ENCODE measurements at regions not wholly inside any gene's neighbourhood (a gene's known extent, or its start where the extent isn't known, plus 50 kb on each side); places are given as distances from the start of the nearest gene placed in this dataset.
A peak's percentile ranks its signal among the peaks of the same experiment; 100 is the strongest.
"Not testable (repeated sequence)": the region's sequence is repeated elsewhere in the genome, so short reads cannot be mapped to it uniquely, and the experiment has no call there.

- DNase-seq (ENCODE audit: low read depth, low spot score), result no peak
- no peak for TF ChIP-seq CTCF (IDR thresholded peaks at IDR 0.05; ENCODE audit: low read depth, low read length)
- in situ Hi-C loops (cut with HindIII; ENCODE audit: low sequenced_read_pairs), result no loop called here
- H3K4me3 ChIP-seq (ENCODE audit: low read depth, low read length), result no peak overlapping the region
Observed at GRCh38 chr14:28987516-28987915, 220.9 kb downstream of the FOXG1 start.

DNA sequence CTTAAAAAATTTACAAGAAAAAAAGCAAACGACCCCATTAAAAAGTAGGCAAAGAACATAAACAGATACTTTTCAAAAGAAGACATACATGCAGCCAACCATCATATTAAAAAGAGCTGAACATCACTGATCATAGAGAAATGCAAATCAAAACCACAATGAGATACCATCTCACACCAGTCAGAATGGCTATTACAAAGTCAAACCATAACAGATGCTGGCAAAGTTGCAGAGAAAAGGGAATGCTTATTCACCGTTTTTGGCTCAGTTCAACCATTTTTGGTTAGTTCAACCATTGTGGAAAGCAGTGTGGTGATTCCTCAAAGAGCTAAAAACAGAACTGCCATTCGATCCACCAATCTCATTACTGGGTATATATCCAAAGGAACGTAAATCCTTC, 230.6 kb downstream of the FOXG1 start:
- in situ Hi-C loops (cut with HindIII; ENCODE audit: low sequenced_read_pairs); DNase-seq (ENCODE audit: low read depth, low spot score): not testable (repeated sequence)

DNA sequence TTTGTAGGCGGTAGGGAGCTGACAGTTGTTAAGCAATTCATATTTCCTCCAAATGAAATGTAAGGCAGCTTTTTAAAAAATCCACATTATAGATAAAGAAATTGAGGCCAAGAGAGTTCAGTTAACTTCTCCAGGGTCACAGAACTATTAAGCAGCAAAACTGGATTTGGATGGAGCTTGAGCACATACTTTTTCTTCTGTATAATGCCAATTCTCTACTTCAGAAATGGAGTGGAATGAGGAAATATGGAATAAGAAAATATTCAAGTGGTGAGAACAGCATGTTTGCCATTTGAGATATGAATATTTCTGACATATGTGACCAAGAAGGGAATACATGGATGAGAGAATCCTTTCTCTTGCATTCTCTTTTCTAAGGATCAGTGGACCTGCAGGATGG, 233.1 kb downstream of the FOXG1 start:
- no peak for TF ChIP-seq CTCF (IDR thresholded peaks at IDR 0.05; ENCODE audit: low read depth, low read length)
- no peak overlapping the region for H3K4me3 ChIP-seq (ENCODE audit: low read depth, low read length)
- no peak for DNase-seq (ENCODE audit: low read depth, low spot score)
- in situ Hi-C loops (cut with HindIII; ENCODE audit: low sequenced_read_pairs), result no loop called here

More for the DNA sequence above, 230.6 kb downstream of the FOXG1 start:
- H3K4me3 ChIP-seq (ENCODE audit: low read depth, low read length), result not testable (repeated sequence)

DNA sequence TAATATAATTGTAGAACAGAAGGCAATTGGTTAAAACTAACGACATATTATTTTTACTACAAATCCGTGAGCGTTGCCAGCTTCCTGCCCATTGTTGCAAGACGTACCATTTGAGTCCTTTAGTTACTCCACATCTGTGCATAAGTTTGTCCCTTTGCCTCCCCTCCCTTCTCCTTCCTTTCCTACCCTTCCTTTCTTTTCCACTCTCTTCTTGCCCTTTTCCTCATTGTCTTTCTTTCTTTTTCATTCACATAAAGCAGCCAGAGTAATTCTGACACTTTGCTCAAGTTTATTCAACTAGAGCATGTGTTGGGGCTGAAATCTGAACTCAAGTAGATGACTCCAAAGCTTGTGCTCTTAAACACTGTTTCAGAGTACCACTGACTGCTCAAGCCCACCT, 239.1 kb downstream of the FOXG1 start:
- H3K4me3 ChIP-seq (ENCODE audit: low read depth, low read length), result no peak overlapping the region
- no peak for DNase-seq (ENCODE audit: low read depth, low spot score)
- TF ChIP-seq CTCF (IDR thresholded peaks at IDR 0.05; ENCODE audit: low read depth, low read length), result no peak
- in situ Hi-C loops (cut with HindIII; ENCODE audit: low sequenced_read_pairs), result no loop called here

DNA sequence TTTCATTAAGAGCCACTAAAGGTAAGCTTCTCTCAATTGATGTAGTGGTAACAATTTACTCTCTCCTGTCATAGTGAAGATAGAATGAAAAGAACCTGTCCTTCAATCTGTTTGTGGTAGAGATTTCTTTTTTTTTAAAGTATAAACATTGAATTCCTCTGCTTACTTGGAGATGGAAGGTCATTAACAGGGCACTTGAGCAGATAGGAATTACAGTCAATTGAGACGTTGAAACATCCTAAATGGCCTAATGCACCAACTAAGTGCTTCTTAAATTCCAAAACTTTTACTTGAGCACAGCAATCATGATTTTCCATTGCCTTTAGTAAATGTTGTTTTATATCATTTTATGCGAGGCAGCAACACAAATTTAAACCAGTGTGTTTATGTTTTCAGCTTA, 241.4 kb downstream of the FOXG1 start:
- DNase-seq (ENCODE audit: low read depth, low spot score), result no peak
- in situ Hi-C loops (cut with HindIII; ENCODE audit: low sequenced_read_pairs), result no loop called here
- no peak for TF ChIP-seq CTCF (IDR thresholded peaks at IDR 0.05; ENCODE audit: low read depth, low read length)
- no peak overlapping the region for H3K4me3 ChIP-seq (ENCODE audit: low read depth, low read length)

GRCh38 chr14:29016050-29016900, 249.7 kb downstream of the FOXG1 start:
- no peak overlapping the region for H3K4me3 ChIP-seq (ENCODE audit: low read depth, low read length)
- TF ChIP-seq CTCF (IDR thresholded peaks at IDR 0.05; ENCODE audit: low read depth, low read length), result peak; percentile 91
- peak; percentile 59 for DNase-seq (ENCODE audit: low read depth, low spot score)
- in situ Hi-C loops (cut with HindIII; ENCODE audit: low sequenced_read_pairs), result no loop called here

DNA sequence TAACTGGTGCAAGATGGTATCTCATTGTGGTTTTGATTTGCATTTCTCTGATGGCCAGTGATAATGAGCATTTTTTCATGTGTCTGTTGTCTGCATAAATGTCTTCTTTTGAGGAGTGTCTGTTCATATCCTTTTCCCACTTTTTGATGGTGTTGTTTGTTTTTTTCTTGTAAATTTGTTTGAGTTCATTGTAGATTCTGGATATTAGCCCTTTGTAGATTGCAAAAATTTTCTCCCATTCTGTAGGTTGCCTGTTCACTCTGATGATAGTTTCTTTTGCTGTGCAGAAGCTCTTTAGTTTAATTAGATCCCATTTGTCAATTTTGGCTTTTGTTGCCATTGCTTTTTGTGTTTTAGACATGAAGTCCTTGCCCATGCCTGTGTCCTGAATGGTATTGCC, 256.9 kb downstream of the FOXG1 start:
- DNase-seq (ENCODE audit: low read depth, low spot score); H3K4me3 ChIP-seq (ENCODE audit: low read depth, low read length); in situ Hi-C loops (cut with HindIII; ENCODE audit: low sequenced_read_pairs): not testable (repeated sequence)

- in situ Hi-C loops (cut with HindIII; ENCODE audit: low sequenced_read_pairs); DNase-seq (ENCODE audit: low read depth, low spot score); H3K4me3 ChIP-seq (ENCODE audit: low read depth, low read length): not testable (repeated sequence)
Observed at GRCh38 chr14:29027441-29027840, 260.9 kb downstream of the FOXG1 start.

DNA sequence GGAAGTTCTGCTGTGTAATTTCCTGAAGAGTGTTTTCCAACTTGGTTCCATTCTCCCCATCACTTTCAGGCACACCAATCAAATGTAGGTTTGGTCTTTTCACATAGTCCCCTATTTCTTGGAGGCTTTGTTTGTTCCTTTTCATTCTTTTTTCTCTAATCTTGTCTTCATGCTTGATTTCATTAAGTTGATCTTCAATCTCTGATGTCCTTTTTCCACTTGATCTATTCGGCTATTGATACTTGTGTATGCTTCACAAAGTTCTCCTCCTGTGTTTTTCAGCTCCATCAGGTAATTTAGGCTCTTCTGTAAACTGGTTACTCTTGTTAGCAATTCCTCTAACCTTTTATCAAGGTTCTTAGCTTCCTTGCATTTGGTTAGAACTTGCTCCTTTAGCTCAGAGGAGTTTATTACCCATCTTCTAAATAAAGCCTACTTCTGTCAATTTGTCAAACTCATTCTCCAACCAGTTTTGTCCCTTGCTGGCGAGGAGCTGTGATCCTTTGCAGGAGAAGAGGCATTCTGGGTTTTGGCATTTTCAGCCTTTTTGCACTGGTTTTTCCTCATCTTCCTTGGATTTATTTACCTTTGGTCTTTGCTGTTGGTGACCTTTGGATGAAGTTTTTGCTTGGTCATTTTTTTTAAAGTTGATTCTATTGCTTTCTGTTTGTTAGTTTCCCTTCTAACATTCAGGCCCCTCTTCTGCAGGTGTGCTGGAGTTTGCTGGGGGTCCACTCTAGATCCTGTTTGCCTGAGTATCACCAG, 261.5 kb downstream of the FOXG1 start:
- DNase-seq (ENCODE audit: low read depth, low spot score); in situ Hi-C loops (cut with HindIII; ENCODE audit: low sequenced_read_pairs); H3K4me3 ChIP-seq (ENCODE audit: low read depth, low read length): not testable (repeated sequence)

Measured in astrocyte of the spinal cord (primary cell).